HL-60 (cell line): ENCODE measurements at regions not wholly inside any gene's neighbourhood (a gene's known extent, or its start where the extent isn't known, plus 50 kb on each side); places are given as distances from the start of the nearest gene placed in this dataset.

Experiments
- DNase-seq, 2 experiments: peaks; one replicate each; pipeline ENCODE4 v3.0.0-alpha.2; 2010 to 2020; ENCODE audit warnings: low read depth in 1 of 2, low spot score in 1 of 2
- H3K27ac ChIP-seq: fragments of 250-450 bp; sonication (Bioruptor Pico); replicated peaks from 2 replicates; pipeline ENCODE4 v1.5.1; 2020; ENCODE audit warnings: mild to moderate bottlenecking, moderate library complexity
- H3K27me3 ChIP-seq: fragments of 250-450 bp; sonication (Bioruptor Pico); 2 replicates; pipeline ENCODE4 v1.5.1; 2021; ENCODE audit warnings: mild to moderate bottlenecking, moderate library complexity; ENCODE audit not compliant: insufficient read depth, poor library complexity, severe bottlenecking
- H3K4me3 ChIP-seq: replicated peaks from 2 replicates; pipeline ENCODE4 v1.5.1; 2011; ENCODE audit warnings: mild to moderate bottlenecking, control low read depth, low read length; ENCODE audit not compliant: insufficient read depth
- CTCF ChIP-seq: IDR thresholded peaks from one replicate; pipeline ENCODE4 v1.5.1; 2011; ENCODE audit warnings: low read length, control low read depth, inconsistent platforms; ENCODE audit not compliant: insufficient read depth
- GABPA ChIP-seq: IDR thresholded peaks from 2 replicates; pipeline ENCODE4 v1.6.1; 2012; ENCODE audit warnings: low read depth
- POLR2AphosphoS5 ChIP-seq: IDR thresholded peaks from 2 replicates; pipeline ENCODE4 v1.6.1; 2012; ENCODE audit warnings: low read depth
- REST ChIP-seq: IDR thresholded peaks from 2 replicates; pipeline ENCODE4 v1.6.1; 2012; ENCODE audit warnings: low read depth; ENCODE audit not compliant: insufficient replicate concordance
- SPI1 ChIP-seq: IDR thresholded peaks from 2 replicates; pipeline ENCODE4 v1.6.1; 2012; ENCODE audit warnings: low read depth, mild to moderate bottlenecking, borderline replicate concordance

- H3K27ac ChIP-seq: no peak overlapping the region
- no peaks in the 10 kb centered on the region for H3K27me3 ChIP-seq
- no peak for DNase-seq
- TF ChIP-seq CTCF: no peak
- no peak for TF ChIP-seq POLR2AphosphoS5
- no peak for TF ChIP-seq SPI1
- TF ChIP-seq GABPA: no peak
- TF ChIP-seq REST: no peak
- no peak overlapping the region for H3K4me3 ChIP-seq
Observed at GRCh38 chr11:15645201-15645600, 530.5 kb downstream of the INSC start.

GRCh38 chr11:15649371-15650104 is 534.8 kb downstream of the INSC start:
- H3K4me3 ChIP-seq: no peak overlapping the region
- TF ChIP-seq CTCF (no peak), REST (no peak), GABPA (no peak), POLR2AphosphoS5 (no peak), SPI1 (no peak)
- no peak for DNase-seq
- no peaks in the 10 kb centered on the region for H3K27me3 ChIP-seq
- H3K27ac ChIP-seq: no peak overlapping the region

GRCh38 chr11:15650105-15650938 is 535.6 kb downstream of the INSC start:
- Histone ChIP-seq H3K27me3 (no peaks in the 10 kb centered on the region), H3K27ac (0 out of 2 replicates have a peak overlapping the region, but pooled peaks have one; percentile 31), H3K4me3 (peak overlapping the region; percentile 29)
- no peak for TF ChIP-seq GABPA
- peak; percentile 75 for TF ChIP-seq CTCF
- no peak for TF ChIP-seq SPI1
- no peak for TF ChIP-seq POLR2AphosphoS5
- no peak for TF ChIP-seq REST
- DNase-seq: peak; percentile 66 to 87
